ENCODE measurements at regions not wholly inside any gene's neighbourhood (a gene's known extent, or its start where the extent isn't known, plus 50 kb on each side); places are given as distances from the start of the nearest gene placed in this dataset.

- no peak for TF ChIP-seq GPN1 (CRISPR knock-in tag; IDR thresholded peaks at IDR 0.05; ENCODE audit: borderline replicate concordance)
These were observed 429.6 kb downstream of the HLX start (continued) for GRCh38 chr1:221308534-221309511.

GRCh38 chr1:221309723-221310122 lies 430.5 kb downstream of the HLX start:
- intact Hi-C loops (cut with micrococcal nuclease; ENCODE audit: unreplicated experiment) (no loop called here), in situ Hi-C loops (cut with HindIII; ENCODE audit: extremely low pct_ligation_motif_present, low pct_unique_long_range_greater_than_20kb) (no loop called here)
- FAIRE-seq (no peak), DNase-seq (ENCODE audit: low spot score) (no peak), ATAC-seq (no peak)
- Histone ChIP-seq H2AFZ (ENCODE audit: low read length) (no peak overlapping the region), H3K9ac (ENCODE audit: insufficient read depth, low read depth, low read length) (no peak overlapping the region), H3K27ac (ENCODE audit: extremely low read length, insufficient read depth, low read length) (no peak overlapping the region), H3K79me2 (ENCODE audit: insufficient read depth, low read length) (no peaks in the 10 kb centered on the region), H3K4me2 (ENCODE audit: low read depth, low read length) (no peak overlapping the region), H3K4me1 (ENCODE audit: insufficient read depth, low read length) (no peaks in the 10 kb centered on the region), H3K27me3 (ENCODE audit: control insufficient read depth in 1 of 2, insufficient read depth in 2 of 2, low read length in 2 of 2) (no peaks in the 10 kb centered on the region), H4K20me1 (ENCODE audit: insufficient read depth, low read length) (no peaks in the 10 kb centered on the region), H3K9me3 (ENCODE audit: low read length) (no peaks in the 10 kb centered on the region), H3K4me3 (replicated peaks in 1 of 3; ENCODE audit: insufficient read depth in 1 of 3, low read depth in 2 of 3, low read length in 3 of 3) (no peak overlapping the region), H3K36me3 (replicated peaks in 1 of 2; ENCODE audit: control insufficient read depth in 1 of 2, insufficient read depth in 2 of 2, low read length in 2 of 2) (no peaks in the 10 kb centered on the region)
- ChIA-PET CTCF (ENCODE audit: low intra/inter-chr PET ratio, low total read pairs) (no interaction called here), POLR2A (no interaction called here)
- no TSS peak for BruUV-seq (replicated peaks)
- WGBS (ENCODE audit: low lambda C conversion rate): 0% methylated on average over 1 of the region's 1 CpG
- TF ChIP-seq ZXDC (CRISPR knock-in tag; IDR thresholded peaks at IDR 0.05) (no peak), FOSL2 (CRISPR knock-in tag; IDR thresholded peaks at IDR 0.05) (no peak), NFE2L2 (IDR thresholded peaks at IDR 0.05; ENCODE audit: low read length) (no peak), ZNF513 (CRISPR knock-in tag; conservative IDR thresholded peaks at IDR 0.05) (no peak), ZNF558 (CRISPR knock-in tag; IDR thresholded peaks at IDR 0.05; ENCODE audit: borderline replicate concordance) (no peak), BCLAF1 (IDR thresholded peaks at IDR 0.05) (no peak), TIGD3 (CRISPR knock-in tag; IDR thresholded peaks at IDR 0.05; ENCODE audit: borderline replicate concordance) (no peak), ZBTB46 (CRISPR knock-in tag; IDR thresholded peaks at IDR 0.05; ENCODE audit: borderline replicate concordance) (no peak), ZNF335 (CRISPR knock-in tag; IDR thresholded peaks at IDR 0.05) (no peak)

Data from HepG2 (cell line).